ENCODE measurements at regions not wholly inside any gene's neighbourhood (a gene's known extent, or its start where the extent isn't known, plus 50 kb on each side); places are given as distances from the start of the nearest gene placed in this dataset.
"Not testable (repeated sequence)": the region's sequence is repeated elsewhere in the genome, so short reads cannot be mapped to it uniquely, and the experiment has no call there.

DNA sequence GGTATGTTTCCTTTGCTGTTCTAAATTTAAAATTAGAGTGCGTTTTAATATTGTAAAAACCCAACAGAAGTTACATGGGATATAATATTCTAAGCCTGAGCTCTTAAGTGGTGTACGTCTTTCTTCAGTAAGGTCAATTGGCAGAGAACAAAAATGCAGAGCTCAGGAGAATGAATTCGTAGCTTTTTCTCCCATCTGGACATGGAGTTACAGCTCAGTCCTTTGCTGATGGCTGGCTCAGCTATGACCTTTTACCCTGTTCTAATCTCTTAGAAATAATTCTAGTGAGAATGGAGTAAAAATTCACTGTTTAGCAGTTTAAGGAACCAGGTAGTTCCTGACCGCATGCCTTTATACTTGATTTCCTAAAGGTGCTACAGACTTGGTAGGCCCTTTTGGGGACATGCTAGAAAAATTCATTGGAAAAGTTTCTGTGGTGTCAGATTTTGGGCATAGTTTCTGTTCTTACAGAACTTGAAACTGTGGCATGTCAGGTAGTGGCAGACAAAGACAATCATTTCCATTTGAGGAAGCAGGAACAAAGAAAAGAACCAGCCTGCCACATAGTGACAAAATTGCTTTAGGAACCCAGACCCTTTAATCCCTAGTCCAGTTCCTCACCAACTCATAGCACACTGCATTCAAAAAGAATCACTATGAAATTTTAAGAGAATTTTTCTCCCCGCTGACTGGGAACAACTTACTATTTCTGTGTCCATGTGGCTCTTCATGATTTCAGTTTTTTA lies 566.8 kb upstream of the ZNF804A start:
- DNase-seq: no peak

- no peak for DNase-seq
Observed at GRCh38 chr2:184032983-184033382, 565.3 kb upstream of the ZNF804A start.

DNA sequence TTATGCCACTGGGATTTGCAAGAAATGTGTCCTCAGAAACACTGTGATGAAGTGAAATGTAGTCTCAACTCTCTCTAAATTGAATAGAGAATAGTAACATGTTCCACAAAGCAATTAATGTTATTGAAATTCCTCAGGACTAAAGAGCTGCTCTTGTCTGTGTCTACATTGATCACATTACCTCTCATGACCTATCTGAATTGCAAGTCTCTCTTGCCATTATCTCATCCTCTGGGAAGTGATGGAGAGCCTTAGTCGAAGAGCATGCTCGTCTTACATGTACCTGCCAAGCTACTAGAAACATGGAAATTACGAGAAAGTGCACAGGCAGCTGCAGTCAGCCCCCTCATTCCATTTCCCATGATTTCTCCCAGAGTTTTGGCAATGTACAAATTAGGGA lies 561.1 kb upstream of the ZNF804A start:
- no peak for DNase-seq

- no peak for DNase-seq
Observed at GRCh38 chr2:184039493-184039892, 558.8 kb upstream of the ZNF804A start.

DNA sequence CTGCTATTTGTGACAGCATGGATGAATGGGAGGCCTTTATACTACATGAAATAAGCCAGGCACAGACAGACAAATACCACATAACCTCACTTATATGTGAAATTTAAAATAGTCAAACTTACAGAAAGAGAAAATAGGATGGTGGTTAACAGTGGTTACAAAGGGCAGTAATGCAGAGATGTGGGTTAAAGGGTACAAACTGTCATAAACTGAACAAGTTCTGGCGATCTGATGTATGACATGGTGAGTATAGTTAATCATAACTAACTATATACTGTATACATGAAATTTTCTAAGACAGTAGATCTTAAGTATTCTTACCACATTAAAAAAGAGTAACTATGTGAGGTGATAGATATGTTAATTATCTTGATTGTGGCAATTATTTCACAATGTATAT lies 558.1 kb upstream of the ZNF804A start:
- no peak for DNase-seq

DNA sequence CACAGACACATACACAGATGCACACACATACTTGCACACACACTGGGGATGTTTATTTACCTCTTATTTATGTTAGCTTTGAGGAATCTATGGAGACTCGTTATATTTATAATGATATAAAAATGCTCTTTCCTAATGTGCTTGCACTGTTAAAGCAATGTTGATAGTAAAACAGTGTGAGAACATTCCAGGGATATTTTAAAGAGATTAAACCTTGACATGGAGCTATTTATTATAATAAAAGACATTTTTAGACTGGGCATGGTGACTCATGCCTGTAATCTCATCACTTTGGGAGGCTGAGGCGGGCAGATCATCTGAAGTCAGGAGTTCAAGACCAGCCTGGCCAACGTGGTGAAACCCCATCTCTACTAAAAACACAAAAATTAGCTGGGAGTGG lies 557.3 kb upstream of the ZNF804A start:
- no peak for DNase-seq

DNA sequence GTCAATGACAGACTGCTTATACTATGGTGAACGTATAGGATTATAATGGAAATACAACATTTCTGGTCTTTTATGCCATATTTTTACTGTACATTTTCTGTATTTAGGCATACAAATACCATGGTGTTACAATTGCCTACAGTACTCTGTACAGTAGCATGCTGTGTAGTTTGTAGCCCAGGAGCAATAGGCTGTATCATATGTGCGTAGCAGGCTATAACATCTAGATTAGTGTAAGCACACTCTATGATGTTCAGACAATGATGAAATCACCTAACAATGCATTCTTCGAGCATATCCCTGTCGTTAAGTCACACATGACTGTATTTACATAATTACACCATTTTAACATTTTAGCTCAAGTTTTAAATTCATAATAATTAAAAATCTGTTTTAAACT lies 556.6 kb upstream of the ZNF804A start:
- DNase-seq: no peak

GRCh38 chr2:184047536-184047935 lies 550.8 kb upstream of the ZNF804A start:
- no peak for DNase-seq

- DNase-seq: no peak
Observed at GRCh38 chr2:184049566-184049965, 548.8 kb upstream of the ZNF804A start.

DNA sequence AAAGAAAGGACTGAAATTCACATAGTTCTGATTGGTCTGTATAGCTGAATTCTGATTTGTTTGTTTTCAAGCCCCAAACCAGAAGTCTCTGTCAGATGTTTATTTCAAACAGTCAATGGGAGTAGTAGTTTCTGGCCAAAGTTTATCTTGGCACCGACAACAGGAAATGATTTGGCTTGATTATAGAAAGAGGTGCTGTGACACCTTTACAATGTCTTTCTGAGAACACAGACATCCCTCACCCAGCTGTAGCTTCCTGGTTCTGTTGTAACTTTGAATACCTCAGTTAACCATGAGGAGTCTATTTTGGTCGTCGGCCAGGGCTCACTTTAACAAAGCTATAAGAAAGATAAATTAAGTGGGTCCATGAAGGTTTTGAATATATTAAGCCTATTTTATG lies 545.0 kb upstream of the ZNF804A start:
- no peak for DNase-seq

- not testable (repeated sequence) for DNase-seq
Observed at GRCh38 chr2:184054419-184054818, 543.9 kb upstream of the ZNF804A start.

DNA sequence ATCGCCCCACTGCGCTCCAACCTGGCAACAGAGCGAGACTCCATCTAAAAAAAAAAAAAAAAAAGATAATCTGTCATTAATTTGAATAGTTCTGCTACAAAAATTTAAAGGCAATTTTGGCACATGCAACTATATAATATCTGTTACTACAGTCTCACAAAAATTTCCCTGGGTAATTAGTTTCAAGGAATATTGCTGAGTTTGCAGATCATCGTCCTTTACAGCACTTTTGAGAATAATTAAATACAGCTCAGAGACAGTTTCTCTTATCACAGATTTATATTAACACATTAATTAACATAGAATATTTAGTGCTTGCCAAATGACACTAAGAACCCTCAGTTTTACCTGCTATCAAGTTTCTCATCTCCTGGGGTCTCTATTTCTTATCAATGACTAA lies 540.4 kb upstream of the ZNF804A start:
- DNase-seq: no peak

DNA sequence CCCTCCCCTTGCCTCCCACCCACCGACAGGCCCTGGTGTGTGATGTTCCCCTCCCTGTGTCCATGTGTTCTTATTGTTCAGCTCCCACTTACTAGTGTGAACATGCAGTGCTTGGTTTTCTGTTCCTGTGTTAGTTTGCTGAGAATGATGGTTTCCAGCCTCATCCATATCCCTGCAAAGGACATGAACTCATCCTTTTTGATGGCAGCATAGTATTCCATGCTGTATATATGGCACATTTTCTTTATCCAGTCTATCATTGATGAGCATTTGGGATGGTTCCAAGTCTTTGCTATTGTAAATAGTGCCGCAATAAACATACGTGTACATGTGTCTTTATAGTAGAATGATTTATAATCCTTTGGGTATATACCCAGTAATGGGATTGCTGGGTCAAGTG lies 538.1 kb upstream of the ZNF804A start:
- not testable (repeated sequence) for DNase-seq

GRCh38 chr2:184067502-184067901 lies 530.8 kb upstream of the ZNF804A start:
- DNase-seq: no peak

DNA sequence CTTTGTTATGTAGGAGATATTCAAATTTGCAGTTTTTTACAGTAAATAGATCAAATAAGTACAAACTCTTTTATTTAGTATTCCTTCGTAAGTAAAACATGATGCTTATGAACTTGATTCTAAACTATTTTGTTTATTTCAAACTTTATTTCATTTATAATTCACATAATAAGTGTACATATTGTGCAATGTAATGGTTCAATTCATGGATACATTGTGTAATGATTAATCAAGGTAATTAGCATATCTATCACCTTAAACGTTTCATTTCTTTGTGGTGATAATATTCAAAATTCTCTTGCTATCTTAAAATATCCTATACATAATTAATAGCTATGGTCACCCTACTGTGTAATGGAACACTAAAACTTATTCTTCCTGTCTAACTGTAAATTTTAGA lies 525.9 kb upstream of the ZNF804A start:
- no peak for DNase-seq

GRCh38 chr2:184078496-184078895 lies 519.8 kb upstream of the ZNF804A start:
- DNase-seq: no peak

- DNase-seq: no peak
Observed at GRCh38 chr2:184091456-184091855, 506.9 kb upstream of the ZNF804A start.

DNA sequence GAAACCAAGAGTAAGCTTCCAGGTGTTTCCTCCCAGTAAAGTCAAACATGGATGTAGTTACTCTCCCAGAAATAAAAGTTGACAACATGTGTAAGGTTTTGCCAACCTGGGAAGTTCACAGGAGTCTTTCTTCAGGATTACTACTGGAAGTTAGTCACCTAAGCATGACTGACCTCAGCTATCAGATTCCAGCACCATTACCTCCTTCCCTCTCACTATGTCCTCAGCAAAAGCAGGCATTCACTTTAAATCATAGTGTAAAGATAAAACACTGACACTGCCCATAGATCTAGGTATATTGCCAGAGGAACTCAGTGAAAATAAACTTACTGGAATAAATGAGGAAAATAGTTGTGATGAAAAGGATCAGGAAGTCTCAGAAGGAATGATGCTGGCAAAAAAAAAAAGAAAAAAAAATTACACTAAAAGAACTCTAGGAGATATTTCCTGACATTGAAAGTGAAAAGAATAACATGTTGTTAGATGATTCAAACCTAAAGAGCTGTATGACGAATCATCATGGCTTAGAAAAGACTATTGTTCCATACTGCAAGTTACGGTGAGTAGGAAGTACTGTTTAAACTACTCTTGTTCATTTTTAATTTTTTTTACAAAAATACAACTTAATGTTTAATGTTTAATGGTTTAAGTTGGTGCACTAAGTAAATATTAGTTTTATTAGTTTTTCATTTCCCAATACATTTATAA lies 484.5 kb upstream of the ZNF804A start:
- no peak for DNase-seq

DNA sequence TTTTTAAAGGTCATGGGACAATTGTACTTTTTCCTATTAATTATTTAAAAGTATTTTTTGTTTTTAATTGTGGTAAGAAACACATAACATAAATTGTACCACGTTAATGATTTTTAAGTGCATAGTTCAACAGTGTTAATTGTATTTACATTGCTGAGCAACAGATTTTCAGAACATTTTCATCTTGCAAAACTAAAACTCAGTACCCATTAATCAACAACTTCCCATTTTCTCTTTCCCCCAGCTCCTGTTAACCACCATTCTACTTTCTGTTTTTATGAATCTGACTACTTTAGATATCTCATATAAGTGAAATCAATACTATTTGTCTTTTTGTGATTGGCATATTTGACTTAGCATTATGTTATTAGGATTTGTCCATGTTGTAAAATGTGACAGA lies 483.9 kb upstream of the ZNF804A start:
- no peak for DNase-seq

DNA sequence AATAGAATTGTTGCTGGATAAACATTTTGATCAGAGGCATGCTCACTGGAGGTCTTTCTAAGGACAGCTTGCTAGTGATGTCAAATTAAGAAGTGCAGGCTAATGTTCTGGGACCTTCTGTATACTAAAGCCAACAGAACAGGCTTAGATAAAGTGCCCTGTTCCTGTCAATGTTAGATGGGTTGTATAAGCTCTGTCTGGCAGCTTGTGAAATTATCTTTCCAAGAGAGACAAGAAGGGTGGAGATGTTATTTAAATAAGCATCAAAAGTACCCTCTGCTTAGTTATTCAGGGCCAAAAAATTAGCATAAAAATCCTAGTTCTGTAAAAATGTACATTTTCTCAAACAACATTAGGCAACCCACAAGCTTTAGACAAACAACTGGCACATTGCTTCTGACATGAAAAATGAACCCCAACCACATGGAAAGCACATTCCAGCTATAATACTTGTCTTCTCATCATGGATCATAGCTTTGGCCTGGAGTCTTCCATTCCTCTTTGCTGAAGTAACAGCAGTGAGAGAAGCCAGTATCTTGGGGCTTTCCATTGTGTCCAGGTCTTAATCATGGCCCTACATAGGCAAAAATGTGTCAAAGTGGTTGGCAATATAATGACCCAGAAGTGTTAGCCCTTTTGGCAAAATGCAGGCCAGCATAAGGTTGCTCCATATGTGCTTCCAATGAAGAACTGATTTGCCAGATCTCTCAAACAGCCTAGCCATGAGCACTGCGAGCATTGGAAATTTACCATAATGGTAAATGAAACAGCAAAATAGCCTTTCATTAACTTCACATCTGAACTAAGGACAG lies 478.1 kb upstream of the ZNF804A start:
- no peak for DNase-seq

DNA sequence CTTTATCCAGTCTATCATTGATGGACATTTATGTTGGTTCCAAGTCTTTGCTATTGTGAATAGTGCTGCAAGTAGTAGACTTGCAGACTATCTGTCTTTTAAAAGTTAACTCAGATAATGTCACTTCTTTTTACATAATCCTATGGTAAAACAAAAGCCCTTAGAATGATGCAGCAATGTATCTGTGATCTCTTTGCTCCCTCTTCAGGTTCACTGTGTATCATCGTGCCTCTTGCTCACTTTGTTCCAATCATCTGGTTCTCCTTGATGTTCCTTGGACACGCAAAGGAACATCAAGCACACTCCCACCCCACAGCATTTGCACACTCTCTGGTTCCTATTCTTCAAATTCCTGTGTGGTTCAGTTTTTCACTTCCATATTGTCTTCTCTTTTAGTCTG lies 472.5 kb upstream of the ZNF804A start:
- DNase-seq: no peak

GRCh38 chr2:184129073-184129472 lies 469.3 kb upstream of the ZNF804A start:
- no peak for DNase-seq

GRCh38 chr2:184137955-184138354 lies 460.4 kb upstream of the ZNF804A start:
- DNase-seq: no peak

DNA sequence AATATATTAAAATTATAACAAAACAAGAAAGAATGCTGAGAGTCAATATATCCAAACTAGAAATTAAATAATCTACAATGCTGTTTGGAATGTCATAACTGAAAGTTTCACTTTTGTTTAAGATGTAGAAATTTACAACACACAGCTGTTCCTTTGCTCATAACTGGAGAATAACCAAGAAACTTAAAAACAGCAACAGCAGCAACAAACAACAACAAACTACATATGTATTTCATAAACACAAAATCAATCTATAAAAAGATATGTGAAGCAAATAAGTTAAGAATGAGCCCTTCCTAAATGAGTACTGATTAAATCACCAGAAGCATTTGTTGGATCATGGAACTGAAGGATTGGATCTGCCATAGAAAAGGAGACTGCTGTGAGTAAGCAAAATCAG lies 456.5 kb upstream of the ZNF804A start:
- no peak for DNase-seq
